SK-N-MC (cell line): ENCODE measurements at regions not wholly inside any gene's neighbourhood (a gene's known extent, or its start where the extent isn't known, plus 50 kb on each side); places are given as distances from the start of the nearest gene placed in this dataset.

Source experiments
- EZH2 ChIP-seq: fragments of 200-600 bp; sonication (generic); IDR thresholded peaks from one replicate; pipeline ENCODE4 v1.6.1; 2017; ENCODE audit warnings: antibody characterized with exemption
- POLR2AphosphoS5 ChIP-seq: IDR thresholded peaks from 2 replicates; pipeline ENCODE4 v1.6.1; 2012; ENCODE audit warnings: mild to moderate bottlenecking, low read depth, low read length, borderline replicate concordance

GRCh38 chr2:78109272-78109671 lies 587.1 kb upstream of the LRRTM4 start:
- no peak for TF ChIP-seq EZH2
- no peak for TF ChIP-seq POLR2AphosphoS5
